Occipital lobe (tissue), 1 donor: ENCODE measurements at regions not wholly inside any gene's neighbourhood (a gene's known extent, or its start where the extent isn't known, plus 50 kb on each side); places are given as distances from the start of the nearest gene placed in this dataset.
"Not testable (repeated sequence)": the region's sequence is repeated elsewhere in the genome, so short reads cannot be mapped to it uniquely, and the experiment has no call there.

Experiments used
- DNase-seq: peaks from one replicate; lab custom pipeline; 2025; lab: John Stamatoyannopoulos, UW

DNA sequence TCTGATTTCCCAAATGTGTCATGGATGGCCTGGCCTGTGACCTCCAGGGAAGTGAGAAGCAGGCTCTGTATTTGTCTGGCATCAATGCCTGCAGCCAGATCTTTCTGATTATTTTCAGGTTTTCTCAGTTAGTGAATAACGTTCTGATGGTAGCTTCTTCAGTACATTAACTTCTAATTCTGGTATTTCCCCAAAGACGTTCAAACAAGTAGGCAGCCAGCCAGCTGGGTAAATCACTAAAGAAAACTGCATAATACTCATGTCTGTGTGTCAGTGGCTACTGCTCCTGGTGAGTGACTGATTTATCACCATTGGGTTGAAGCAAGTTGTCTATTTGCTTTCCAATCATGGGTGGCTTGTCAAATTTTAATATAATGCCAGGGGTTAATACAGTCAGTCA is 162.6 kb upstream of the PFN2 start:
- DNase-seq = no peak

DNA sequence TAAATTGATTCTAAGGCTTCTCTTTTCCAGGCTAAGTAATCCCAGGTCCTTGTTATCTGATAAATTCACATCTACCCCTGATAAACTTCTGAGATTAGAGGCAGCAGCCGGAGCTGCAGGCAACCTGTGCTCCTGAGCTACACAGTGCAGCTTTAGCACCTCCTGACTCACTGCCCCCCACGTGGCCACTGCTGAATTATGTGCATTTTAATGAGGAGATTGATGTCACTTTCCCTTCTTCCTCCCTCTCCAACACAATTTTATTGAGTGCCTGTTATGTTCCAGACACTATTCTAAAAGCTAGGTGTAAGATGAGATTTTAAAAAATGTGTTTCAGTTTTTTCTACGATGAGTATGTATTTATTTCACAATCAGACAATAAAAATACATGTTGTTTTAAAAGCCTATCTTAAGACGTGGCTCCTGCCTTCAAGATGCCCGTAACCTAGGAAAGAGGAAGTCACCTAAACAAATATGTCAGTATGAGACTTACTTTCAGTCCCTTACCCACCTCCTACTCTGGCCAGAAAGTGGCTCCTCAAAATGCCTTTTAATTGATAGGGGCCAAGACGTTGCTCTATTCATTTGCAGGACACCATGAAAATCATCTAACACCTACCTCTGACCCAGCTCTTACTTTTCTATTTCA is 161.5 kb upstream of the PFN2 start:
- DNase-seq = no peak

DNA sequence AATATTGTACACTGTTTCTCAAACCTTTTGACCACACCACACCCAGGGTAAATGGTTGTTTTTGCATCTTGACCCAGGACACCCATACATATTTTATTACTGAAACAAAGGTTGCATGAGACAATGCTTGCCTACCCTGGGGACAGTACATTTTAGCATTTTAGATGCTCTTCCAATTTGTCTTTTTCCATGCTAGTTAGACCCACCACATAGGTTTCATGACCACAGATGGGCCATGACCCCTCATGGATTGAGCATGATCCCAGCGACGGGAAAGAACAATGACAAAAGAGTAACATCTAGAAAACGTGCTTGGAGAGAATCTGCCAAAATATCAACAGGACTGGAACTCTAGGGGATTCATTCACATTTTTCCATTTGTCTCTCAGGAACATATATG is 161.0 kb upstream of the PFN2 start:
- no peak for DNase-seq

DNA sequence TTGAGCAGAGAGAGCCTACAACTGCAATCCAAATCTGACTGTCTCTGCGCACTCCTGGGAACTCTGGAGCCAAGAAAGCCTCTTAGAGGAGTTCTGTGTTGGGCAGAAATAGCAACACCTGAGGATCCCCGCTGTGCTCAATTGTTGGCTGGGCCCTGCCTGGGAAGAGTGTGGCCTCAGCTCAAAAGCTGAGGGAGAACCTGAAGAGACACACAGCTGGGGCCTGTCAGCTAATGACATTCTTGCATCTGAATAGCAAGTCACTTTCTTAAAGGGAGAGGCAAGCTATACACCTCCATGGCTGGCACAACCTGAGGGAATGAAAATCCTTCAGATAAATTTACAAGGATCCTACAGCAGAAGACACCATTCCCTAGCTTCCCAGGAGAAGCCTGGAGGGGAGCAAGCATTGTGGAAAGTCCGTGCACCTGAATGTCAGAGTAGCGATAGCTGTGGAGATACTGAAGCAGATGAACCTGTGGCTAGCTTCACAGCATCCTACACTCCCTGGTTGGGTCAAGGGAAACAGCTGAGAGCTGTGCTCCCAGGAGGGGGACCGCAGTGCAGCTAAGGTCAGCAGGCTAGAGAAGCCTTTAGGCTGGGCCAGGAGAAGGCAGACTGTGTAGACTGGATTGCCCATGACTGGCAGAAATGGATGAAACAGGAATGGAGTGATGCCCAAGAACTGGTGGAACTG is 159.9 kb upstream of the PFN2 start:
- DNase-seq = no peak

DNA sequence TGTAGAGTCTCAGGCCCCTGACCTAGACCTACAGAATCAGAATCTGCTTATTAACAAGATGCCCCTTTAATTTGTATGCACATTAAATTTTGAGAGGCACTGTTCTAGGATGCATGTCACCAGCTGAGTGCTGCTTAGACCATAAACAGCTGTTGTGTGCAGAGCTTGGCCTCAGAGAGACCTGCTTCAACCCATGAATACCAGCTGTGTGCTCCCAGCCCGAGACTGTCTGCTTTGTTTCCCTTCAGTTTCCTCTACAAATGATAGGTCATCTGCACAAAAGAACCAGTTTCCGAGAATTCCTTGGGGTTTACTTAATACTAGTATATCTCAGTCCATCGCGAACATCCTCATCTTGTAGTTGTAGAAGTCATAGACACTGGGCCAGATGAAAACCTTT is 158.5 kb upstream of the PFN2 start:
- no peak for DNase-seq

DNA sequence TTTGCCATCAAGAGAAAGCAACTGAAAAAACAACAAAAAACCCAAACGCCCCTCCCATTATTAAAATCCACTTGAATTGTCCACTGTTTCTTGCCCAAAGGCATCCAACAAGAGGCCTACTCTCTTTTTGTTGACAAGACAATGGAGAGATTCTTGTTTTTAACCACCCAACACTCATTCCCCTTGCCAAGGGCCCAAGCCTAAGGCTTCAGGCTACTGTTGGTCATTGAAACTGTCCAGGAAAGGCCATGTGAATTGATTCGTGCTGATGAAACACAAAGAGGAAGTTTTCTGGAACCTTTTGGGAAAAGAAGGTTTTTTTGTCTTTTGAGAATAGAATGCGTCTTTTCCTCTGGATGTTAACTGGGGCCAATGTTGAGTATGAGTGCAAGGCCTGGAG is 157.4 kb upstream of the PFN2 start:
- DNase-seq = no peak

DNA sequence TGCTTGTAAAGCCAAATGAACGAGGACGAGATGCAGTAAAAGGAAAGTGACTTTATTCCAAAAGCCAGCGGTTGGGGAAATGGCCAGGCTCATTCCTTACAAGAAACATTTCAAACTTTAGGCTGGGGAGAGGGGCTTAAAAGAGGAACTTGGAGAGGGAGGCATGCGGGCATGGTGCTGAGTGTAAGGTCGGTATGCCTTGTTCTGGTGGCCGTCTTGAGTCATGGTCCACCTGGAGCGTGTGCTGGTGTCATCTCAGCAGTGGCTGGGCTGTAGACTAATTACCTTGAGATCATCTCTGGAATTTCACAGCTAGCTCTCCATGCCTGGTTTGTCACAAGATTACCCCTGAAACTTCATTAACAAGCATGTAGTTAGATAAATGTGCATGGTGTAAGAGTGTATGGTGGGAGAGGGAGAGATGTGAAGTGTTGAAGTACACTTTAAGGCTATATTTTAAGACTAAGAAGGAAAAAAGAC is 156.4 kb upstream of the PFN2 start:
- no peak for DNase-seq

DNA sequence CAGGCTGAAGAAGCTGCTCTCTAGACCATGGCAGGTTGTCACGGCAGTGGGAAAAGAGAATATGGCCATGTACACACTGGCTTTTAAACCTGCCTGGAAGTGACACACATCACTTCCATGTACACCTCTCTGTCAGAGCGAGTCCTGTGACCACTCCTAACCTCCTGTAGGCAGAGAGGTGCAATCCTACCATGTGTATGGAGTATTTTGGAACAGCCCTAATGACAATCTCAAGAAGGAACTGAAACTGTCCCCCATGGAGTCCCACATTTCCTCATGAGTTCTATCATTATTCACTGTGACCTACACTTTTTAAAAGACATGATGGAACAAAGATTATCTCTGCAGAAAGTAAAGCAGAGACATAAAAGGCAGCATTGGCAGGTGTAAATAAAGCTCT is 153.4 kb upstream of the PFN2 start:
- DNase-seq = no peak

DNA sequence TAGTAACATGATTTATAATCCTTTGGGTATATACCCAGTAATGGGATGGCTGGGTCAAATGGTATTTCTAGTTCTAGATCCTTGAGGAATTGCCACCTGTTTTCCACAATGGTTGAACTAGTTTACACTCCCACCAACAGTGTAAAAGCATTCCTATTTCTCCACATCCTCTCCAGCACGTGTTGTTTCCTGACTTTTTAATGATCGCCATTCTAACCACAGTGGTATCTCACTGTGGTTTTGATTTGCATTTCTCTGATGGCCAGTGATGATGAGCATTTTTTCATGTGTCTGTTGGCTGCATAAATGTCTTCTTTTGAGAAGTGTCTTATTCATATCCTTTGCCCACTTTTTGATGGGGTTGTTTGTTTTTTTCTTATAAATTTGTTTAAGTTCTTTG is 152.6 kb upstream of the PFN2 start:
- not testable (repeated sequence) for DNase-seq

DNA sequence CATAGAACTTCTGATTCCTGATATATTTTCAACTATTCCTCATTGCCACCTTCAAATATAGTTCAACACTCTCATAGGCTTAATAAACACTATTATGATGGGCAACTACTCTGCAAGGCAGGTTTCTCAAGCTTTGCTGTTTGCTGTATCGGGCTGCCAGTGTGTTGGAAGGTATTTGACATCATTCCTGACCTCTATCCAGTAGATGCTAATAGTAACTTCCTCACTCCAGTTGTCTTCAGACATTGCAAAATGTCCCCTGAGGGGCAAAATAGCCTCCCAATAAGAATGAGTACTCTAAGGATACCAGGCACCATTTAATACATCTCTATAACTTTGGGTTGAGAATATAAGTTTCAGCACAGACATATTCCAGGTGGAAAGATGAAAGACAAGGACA is 147.5 kb upstream of the PFN2 start:
- DNase-seq = no peak

DNA sequence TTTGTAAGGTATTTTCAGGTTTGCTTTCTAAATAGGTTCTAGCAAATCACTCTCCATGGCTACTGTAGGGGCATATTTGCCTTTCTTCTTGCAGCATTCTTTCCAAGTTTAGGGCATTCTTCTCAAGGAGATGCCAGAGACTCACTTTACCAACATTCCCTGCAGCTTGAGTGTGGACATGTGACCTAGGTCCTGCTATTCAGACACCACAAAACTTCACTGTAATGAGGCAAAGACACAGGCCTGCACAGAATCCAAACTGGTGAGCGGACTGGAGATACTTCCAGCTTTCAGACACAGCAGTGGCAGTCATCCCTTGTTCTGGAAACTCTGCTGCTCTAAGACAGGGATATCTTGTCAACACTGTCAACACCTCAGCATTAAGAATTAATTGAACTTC is 146.4 kb upstream of the PFN2 start:
- DNase-seq = no peak

DNA sequence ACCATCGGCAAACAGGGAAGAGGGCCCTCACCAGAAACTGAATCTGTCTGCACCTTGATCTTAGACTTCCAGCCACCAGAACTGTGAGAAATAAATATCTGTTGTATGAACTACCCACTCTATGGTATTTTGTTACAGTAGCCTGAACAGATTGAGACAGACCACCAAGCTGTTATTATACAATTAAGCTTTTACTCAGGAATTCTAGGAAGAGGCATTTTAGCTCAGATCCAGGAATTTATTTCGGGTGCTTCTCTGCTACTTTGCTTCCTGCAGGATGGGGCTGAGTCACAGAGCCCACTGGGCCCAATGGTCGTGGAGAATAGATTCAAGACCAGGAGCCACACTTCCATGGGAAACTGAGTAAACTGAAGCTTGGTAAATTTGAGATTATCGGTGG is 145.5 kb upstream of the PFN2 start:
- no peak for DNase-seq

DNA sequence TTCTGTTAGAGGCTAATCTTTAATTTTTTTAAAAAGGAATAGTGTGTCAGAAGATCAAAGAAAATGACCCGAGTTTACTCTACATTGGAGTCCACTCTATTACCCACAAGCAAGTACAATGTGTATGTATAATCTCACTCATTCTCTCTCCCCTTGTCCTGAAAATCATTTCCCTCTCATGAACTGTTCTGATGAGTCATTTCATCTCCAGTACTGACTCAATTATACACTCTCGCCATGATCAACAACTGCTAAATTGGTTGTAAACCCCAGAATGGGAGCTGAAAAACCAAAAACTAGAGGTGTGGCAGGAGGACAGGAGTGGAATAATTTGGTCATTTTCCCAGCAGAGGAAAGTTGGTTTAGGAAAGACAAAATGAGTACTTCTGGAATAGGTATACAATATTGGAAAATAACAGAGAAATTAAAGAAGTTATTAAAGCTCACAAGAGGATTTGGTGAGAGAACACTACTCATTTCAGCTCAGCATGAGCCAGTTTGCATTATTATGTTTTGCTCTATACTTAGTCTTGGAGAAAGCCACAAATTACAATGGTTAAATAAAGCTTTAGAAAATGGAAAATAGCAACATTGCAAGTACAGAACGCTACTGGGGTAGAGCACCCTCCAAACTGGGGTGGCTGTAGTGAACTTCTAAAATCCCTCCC is 144.3 kb upstream of the PFN2 start:
- DNase-seq = no peak

DNA sequence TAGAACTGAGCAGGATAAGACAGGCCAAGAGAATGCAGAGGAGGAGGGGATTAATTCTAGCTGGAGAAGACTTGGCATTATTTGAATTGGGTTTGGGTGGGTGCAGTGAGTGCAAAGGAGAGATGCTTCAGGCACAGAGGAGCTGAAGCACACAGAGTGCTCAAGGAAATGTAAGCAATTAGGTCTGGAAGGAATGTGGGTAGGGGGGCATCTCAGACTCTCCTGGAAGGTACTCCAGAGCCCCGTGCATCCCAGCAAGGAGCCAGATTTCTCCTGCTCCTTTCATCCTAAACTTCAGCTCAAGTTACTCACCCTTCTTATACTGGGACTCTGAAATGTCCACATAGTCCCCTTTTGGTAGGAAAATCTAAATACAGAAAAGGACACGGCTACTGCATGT is 143.6 kb upstream of the PFN2 start:
- DNase-seq = no peak

DNA sequence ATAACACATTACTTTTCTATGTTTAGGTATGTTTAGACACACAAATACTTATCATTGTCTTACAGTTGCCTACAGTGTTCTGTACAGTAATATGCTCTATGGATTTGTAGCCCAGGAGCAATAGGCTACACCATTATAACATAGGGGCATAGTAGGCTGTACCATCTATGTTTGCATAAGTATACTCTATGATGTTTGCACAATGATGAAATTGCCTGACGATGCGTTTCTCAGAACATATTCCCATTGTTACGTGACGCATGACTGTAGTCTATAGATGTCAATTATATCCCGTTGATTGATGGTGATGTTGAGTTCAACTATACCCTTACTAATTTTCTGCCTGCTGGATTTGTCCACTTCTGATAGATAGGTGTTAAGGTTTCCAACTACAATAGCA is 139.4 kb upstream of the PFN2 start:
- DNase-seq = no peak

DNA sequence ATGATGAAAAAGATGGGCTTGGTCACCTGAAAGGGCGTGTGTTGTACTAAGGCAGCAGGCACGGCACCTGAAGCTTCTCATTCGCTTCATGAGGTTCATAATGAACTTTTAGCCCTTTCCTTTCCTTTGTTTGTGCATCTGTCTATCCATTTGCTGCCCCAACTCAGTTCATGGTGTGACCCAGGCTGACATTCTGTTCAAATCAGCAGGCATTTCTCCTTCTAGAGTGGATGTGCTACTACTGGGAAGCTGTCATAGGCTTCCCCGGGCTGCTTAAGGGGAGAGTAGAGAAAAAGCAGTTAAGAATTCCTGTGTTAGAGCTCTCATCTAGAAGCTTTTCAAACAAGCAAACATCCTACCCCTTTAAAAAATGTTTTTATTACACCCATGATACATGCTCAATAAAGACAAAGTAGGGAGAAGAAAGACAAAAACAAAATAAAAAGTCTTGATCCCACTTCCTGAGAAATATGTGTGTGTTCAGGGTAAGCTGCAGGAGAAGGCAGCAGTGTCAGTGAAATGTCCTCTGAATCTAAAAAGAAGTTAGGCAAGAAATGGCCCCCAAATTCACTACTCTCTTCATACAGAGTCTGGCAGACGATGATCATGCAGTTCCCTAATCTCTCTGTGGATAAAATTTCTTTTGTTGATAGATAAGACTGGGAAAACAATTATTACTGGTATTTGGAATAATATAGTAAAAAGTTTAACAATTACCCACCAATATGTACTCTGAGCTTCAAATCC is 136.9 kb upstream of the PFN2 start:
- DNase-seq = no peak

DNA sequence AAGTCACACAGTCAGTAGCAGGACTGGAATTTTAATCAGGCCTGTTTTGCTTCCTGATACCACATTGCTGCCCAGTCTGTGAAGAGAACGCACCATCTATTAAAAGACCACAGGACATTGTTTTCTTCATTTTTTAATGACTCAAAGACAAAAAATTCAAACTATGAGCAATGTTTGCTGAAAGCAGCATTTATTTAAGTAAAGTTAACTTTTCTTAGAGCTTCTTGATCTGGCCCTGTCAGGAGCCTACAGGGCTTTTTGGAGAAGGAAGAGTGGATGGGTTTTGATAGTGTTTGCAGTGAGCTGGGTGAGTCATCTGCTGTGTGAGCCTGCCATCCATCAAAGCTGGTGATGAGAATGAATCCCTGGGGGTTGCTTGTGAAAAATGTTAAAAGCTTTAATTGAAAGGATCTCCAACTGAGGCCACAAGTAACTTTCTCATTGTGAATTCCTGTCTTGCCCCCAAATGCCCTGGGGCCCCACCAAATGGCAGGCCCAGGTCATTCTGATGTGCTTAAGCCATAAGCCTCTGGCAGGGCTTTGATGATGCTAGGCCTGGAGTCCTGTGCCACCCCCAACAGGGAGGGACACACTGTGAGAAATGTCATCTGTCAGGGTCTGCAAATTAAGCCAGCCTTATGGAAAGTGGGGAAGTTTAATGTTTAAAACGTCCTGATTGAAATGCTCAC is 136.2 kb upstream of the PFN2 start:
- no peak for DNase-seq

DNA sequence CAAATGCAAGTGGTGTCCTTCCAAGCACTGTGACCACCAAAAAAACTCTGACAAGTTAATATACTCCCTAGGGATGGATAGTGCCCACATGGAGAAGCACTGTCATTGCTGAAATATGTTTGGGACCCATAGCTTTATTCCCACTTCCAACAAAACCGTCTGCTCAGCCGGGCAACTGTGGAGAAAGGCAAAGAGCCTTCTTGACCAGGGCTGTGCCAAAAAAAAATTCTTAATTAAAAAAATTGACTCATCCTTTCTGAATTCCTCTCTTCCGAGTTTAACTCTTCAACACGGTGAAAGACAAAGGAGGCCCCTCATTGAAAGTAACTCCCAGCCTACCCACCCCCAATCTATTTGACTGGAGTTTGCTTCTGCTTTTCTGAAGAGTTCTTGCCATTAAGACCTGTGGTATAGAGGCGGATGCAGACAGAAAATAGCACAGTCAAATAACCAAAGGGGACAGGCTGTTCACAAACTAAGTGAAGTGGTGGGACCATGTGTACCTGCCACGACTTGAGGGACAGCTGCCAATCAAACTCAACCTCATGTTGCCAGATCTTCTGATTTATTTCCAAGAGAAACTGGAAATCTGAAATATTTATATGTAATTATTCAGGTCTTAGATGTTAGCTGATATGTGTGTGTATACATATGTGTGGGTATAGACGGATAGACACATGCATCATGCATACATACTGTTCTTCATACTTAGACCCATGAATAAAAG is 135.4 kb upstream of the PFN2 start:
- no peak for DNase-seq

DNA sequence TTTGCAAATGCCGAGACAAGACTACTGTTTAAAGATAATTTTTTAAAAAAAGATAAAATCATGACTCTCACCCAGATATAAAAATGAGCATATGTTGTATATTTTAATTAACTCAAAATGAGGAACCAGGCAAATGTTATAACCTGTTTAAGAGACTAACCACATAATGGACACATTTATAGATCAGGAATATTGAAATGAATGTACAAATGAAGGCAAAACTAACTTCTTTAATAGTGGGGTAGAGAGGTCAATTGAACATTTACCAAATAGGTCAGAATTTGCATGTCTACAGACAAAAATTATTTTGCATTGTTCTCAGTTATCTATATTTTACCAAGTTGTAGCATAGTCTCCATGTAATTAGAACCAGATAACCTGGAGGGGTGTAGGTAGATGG is 134.3 kb upstream of the PFN2 start:
- DNase-seq = no peak

DNA sequence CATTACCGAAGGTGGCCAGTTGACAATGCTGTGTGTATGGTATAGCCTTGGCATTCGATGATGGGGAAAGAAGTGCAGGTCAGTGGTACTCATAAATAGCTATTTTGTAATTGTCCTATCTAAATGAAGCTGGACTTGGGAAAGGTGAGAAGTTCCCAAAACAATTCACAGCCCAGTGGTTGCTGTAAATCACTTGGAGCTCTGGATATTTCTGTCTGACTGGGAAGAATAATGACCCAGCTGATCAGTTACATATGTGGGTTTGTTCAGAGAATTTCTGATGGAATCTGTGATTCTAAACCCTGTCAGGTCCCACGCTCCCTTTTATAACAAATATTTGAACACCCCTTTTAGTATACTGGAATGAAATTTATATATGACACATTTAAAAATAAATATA is 133.9 kb upstream of the PFN2 start:
- DNase-seq = no peak

DNA sequence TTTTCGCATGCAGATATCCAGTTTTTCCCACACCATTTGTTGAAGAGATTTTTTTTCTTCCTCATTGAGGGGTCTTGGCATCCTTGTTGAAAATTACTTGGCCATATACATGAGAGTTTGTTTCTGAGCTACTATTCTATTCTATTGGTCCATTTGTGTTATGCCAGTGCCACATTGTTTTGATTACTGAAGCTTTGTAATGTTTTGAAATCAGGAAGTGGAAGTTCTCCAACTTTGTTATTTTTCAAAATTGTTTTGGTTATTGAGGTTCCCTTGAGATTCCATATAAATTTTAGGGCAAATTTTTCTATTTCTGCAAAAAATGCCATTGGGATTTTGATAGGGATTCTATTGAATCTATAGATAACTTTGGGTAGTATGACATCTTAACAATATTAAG is 130.3 kb upstream of the PFN2 start:
- no peak for DNase-seq
